Glutamatergic neuron (in vitro differentiated cells): ENCODE measurements at regions not wholly inside any gene's neighbourhood (a gene's known extent, or its start where the extent isn't known, plus 50 kb on each side); places are given as distances from the start of the nearest gene placed in this dataset.
A peak's percentile ranks its signal among the peaks of the same experiment; 100 is the strongest.

Source experiments
- DNase-seq: peaks from one replicate; pipeline ENCODE4 v3.0.0; 2022
- H3K27ac Mint-ChIP-seq: one replicate; pipeline ENCODE4 v1.8.0; 2020; ENCODE audit warnings: mild to moderate bottlenecking, mixed read lengths, inconsistent platforms; ENCODE audit not compliant: unreplicated experiment
- H3K27me3 Mint-ChIP-seq: one replicate; pipeline ENCODE4 v1.8.0; 2020; ENCODE audit warnings: mild to moderate bottlenecking, moderate library complexity, mixed read lengths, inconsistent platforms; ENCODE audit not compliant: unreplicated experiment
- H3K36me3 Mint-ChIP-seq: one replicate; pipeline ENCODE4 v1.8.0; 2020; ENCODE audit warnings: mild to moderate bottlenecking, mixed read lengths, inconsistent platforms; ENCODE audit not compliant: unreplicated experiment
- H3K4me1 Mint-ChIP-seq: one replicate; pipeline ENCODE4 v1.8.0; 2020; ENCODE audit warnings: mild to moderate bottlenecking, low read depth, mixed read lengths, inconsistent platforms; ENCODE audit not compliant: unreplicated experiment
- H3K4me3 Mint-ChIP-seq: one replicate; pipeline ENCODE4 v1.8.0; 2020; ENCODE audit warnings: mild to moderate bottlenecking, mixed read lengths, inconsistent platforms; ENCODE audit not compliant: unreplicated experiment
- H3K9me3 Mint-ChIP-seq: one replicate; pipeline ENCODE4 v1.8.0; 2020; ENCODE audit warnings: mild to moderate bottlenecking, moderate library complexity, mixed read lengths, inconsistent platforms; ENCODE audit not compliant: unreplicated experiment
- TF ChIP-seq, protein P1 (sequence below): fragments of 200-600 bp; sonication (generic); IDR thresholded peaks from one replicate; pipeline ENCODE4 v1.5.0; 2021; ENCODE audit not compliant: partially characterized antibody, unreplicated experiment

DNA sequence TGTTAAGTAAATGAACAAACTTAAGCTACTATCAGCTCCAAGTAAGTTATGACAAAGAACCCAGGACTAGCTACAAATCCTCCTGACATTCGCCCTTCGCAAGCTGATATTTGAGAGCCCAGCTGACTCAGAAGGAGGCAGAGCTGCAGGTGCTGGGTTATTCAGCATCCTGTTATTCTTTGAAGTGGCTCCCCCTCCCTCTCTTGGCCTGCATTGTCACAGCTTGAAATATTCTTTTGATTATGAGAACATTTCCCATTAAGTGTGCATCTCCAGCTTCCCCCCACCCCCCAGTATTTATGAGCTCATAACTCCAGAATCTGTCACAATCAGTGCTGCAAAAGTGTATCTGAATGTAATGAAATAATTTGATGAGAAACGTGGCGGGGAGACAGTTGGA is 78.8 kb upstream of the RALY start:
- TF ChIP-seq, protein P1, sequence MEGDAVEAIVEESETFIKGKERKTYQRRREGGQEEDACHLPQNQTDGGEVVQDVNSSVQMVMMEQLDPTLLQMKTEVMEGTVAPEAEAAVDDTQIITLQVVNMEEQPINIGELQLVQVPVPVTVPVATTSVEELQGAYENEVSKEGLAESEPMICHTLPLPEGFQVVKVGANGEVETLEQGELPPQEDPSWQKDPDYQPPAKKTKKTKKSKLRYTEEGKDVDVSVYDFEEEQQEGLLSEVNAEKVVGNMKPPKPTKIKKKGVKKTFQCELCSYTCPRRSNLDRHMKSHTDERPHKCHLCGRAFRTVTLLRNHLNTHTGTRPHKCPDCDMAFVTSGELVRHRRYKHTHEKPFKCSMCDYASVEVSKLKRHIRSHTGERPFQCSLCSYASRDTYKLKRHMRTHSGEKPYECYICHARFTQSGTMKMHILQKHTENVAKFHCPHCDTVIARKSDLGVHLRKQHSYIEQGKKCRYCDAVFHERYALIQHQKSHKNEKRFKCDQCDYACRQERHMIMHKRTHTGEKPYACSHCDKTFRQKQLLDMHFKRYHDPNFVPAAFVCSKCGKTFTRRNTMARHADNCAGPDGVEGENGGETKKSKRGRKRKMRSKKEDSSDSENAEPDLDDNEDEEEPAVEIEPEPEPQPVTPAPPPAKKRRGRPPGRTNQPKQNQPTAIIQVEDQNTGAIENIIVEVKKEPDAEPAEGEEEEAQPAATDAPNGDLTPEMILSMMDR: no peak
- no peak for DNase-seq
- Mint-ChIP-seq H3K9me3 (no peaks in the 10 kb centered on the region), H3K27me3 (peaks cover 2% of the 10 kb centered on the region), H3K36me3 (no peaks in the 10 kb centered on the region), H3K27ac (no peak overlapping the region), H3K4me3 (no peak overlapping the region), H3K4me1 (peaks cover 2% of the 10 kb centered on the region)

DNA sequence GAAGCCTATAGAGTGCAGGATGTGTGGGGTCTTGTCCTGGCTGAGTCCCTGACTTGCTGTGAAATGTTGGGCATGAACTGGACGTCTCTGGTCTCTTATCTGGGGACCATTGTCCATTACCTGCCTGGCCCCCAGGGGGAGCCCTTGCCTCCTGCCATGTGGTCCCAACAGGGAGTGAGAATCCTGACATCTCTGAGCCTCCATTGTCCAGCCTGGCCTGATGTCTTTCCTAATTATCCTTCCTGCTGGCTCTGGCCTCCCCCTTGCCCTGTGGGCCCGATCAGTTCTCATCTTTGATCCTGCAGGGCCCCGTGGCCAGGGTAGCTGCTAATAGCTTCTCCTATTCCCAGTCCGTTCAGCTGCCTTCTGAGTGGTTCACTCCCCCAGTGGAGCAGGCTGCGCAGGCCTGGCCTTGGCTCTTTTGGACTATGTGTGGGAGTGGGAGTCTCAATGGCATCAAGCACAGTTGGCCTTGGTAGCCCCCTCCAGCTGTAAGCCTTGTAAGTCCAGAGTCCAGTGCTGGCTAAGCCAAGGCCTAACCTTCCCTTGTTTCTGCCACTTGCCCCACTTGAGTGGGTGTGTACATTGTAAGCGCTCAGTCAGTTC is 77.9 kb upstream of the RALY start:
- peak; percentile 28 for DNase-seq
- Mint-ChIP-seq H3K4me1 (no peaks in the 10 kb centered on the region), H3K27ac (peak overlapping the region; percentile 33), H3K27me3 (peaks cover 3% of the 10 kb centered on the region), H3K9me3 (peaks cover 2% of the 10 kb centered on the region), H3K4me3 (no peak overlapping the region), H3K36me3 (no peaks in the 10 kb centered on the region)
- TF ChIP-seq, protein P1: peak; percentile 49

DNA sequence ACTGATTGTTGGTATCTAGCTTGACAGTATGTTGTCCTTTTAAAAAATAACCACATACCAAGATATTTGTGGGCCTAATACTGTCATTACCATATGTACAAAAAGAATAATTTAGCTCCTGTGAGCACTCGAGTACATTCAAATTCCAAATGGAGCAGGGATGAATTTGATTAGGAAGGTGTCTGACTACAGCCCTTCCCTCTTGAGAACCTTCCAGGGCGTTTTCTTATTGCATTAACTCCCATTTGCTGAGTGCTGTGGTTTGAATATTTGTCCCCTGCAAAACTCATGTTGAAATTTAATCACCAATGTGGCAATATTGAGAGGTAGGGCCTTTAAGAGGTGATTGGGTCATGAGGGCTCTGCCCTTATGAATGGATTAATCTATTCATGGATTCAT is 76.9 kb upstream of the RALY start:
- Mint-ChIP-seq H3K36me3 (no peaks in the 10 kb centered on the region), H3K27me3 (peaks cover 3% of the 10 kb centered on the region), H3K4me1 (no peaks in the 10 kb centered on the region), H3K9me3 (peaks cover 2% of the 10 kb centered on the region), H3K4me3 (no peak overlapping the region), H3K27ac (no peak overlapping the region)
- TF ChIP-seq, protein P1: no peak
- DNase-seq: no peak

DNA sequence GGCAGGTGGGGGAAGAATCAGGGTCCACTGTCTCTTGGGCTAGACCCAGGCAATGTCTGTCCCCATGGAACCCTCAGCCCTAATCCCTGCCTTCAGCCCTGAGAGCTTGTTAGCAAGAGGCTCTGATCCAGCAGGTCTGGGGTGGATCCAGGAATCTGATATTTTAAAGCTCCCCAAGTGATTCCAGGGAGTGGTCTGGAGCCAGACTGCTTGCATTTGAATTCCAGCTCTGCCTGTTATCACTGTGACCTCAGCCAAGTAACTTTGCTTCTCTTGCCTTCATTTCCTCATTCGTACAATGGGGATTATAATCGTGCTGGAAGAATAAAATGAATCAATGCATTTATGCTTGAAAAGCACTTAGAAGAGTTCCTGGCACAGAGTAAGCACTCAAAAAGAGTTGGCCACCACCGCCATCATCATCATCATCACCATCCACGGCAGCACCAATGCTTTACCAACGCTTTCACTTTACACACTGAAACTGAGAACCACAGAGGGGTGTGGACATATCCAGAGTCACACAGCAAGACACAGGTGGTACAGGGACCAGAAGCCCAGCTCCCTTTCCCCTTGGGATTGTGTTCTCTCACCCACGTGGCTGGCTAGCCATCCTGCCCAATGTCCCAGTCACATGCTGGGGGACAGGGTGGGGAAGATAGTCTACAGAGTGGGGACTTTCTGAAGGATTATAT is 75.7 kb upstream of the RALY start:
- TF ChIP-seq, protein P1: no peak
- Mint-ChIP-seq H3K27ac (no peak overlapping the region), H3K9me3 (peaks cover 2% of the 10 kb centered on the region), H3K27me3 (peaks cover 3% of the 10 kb centered on the region), H3K36me3 (no peaks in the 10 kb centered on the region), H3K4me1 (no peaks in the 10 kb centered on the region), H3K4me3 (no peak overlapping the region)
- no peak for DNase-seq

DNA sequence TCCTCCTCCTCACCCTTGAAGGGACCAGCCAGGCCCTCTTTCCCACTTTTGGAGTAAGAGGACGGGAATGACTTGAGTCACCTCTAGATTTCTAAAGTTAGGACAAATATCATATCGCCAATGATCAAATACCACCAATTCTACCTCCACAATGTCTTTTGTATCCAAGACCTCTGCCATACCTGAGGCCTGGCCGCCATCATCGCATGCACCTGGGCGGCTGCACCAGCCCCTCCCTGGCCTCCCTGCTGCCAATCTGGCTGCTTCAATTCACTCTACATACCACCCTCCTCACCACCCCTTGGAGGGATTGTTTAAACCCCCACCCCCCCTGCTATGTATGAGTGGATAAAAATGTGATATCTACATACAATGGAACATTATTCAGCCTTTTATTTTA is 75.0 kb upstream of the RALY start:
- peaks cover 2% of the 10 kb centered on the region for H3K9me3 Mint-ChIP-seq
- peaks cover 3% of the 10 kb centered on the region for H3K27me3 Mint-ChIP-seq
- TF ChIP-seq, protein P1: no peak
- no peak for DNase-seq
- no peaks in the 10 kb centered on the region for H3K36me3 Mint-ChIP-seq
- no peak overlapping the region for H3K27ac Mint-ChIP-seq
- H3K4me1 Mint-ChIP-seq: no peaks in the 10 kb centered on the region
- no peak overlapping the region for H3K4me3 Mint-ChIP-seq
